Activated gamma-delta T cell (primary cell): ENCODE measurements at regions not wholly inside any gene's neighbourhood (a gene's known extent, or its start where the extent isn't known, plus 50 kb on each side); places are given as distances from the start of the nearest gene placed in this dataset.
"Not testable (repeated sequence)": the region's sequence is repeated elsewhere in the genome, so short reads cannot be mapped to it uniquely, and the experiment has no call there.

Source experiments
- DNase-seq: peaks from one replicate; lab custom pipeline; 2025; lab: John Stamatoyannopoulos, UW

DNA sequence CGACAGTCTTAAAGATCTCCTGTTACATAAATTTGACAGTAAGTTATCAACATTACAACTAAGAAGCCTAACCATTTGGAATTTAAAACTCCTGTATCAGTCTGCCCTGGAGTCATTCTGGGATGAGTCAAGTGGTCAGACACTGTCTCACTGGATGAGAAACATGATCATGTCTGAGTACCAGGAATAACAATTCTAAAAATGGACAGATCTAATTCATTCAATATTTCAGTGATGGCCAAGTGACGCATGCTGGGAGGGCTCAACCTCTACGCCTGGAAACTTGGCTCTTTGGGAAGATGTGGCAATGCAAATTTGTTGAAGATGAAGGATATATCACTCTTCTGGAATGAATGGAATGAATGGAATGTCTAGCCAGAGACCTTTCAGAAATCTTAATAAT lies 1427.2 kb downstream of the STIM2 start:
- DNase-seq = no peak

DNA sequence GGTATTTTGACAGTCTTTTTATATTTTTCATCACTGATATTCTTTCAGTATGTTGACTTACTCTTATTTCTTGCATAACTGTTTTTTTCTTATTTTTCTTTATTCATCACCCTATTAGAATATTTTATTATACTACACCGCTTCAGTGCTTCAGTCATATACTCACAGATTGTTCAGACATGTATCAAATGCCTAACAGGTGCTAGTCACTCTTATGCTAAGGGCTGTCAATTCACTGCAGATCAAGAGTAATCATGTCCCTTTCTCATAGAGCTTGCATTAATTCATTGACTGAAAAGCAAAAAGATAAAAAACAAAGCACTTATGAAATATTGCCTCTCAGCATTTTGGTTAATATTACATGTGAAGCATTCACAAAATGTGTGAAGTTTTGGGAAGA lies 1435.6 kb downstream of the STIM2 start:
- no peak for DNase-seq

DNA sequence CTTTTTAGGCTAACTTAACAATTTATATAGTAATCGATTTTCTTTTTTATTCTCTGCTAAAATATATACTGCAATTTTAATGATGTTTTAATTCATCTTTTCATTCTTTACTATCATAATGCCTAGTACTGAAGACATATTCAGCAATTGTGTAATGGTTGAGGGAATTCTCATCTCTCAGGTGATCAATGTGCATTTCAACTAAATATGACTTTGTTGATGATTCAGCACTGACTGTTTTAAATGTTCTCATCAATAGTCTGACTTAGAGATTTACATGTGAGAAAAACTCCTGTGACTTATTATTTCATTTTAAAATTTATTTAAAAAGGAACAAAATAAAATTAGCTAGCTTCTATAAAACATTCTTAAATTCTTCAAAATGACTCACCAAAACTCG lies 1450.3 kb downstream of the STIM2 start:
- no peak for DNase-seq

DNA sequence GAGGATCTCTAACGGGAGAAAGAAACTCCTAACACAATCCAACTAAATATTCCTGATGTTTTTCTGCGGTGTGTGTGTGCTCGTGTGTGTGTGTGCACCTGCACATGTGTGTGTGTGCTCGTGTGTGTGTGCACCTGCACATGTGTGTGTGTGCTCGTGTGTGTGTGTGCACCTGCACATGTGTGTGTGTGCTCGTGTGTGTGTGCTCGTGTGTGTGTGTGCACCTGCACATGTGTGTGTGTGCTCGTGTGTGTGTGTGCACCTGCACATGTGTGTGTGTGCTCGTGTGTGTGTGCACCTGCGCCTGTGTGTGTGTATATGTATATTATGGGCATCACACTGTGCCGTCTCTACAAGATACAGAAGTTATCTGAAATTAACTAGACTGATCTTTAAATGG lies 1451.9 kb downstream of the STIM2 start:
- DNase-seq = not testable (repeated sequence)

DNA sequence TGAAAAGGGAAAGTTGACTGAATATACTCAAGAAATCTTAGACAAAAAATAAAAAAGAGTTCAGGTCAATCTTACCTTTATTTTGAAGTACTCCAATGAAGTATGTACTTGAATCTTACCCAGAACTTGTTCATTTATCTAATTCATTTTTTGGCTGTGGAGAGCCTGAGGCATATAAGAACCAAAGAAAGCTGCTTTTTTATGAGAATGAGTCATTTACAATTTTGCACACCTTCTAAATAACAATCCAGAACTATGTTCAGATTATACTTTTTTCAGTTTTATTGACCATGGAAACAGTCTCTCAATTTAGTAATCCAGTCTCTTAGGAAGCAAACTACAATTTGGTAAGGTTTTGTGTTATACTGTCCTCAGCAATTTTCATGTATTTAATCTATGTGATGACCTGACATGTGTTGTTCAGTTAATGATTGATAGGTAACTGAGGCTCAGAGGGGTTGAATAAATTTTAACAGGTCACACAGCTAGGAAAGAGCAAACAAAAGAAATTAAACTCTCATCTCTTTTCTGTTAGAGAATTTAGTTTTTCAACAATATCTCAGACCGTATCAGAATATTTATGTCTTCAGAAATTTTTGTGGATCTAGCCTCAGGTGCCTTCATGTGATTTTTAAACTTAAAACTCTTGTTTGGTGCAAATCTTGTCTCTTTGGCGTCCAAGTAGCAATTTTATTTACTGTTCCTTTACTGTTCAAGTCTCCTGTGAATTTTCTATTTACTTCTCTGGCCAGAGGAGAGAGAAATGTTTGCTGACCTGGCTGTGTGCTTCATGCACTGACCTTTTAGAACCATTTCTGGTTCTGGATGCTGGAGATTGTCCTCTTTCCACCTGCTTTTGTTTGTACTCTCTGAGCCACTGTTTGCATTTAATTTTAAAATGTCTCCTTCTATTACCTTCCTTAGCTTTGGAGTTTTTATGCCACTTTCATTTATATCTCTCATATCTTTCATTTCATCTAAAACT lies 1453.4 kb downstream of the STIM2 start:
- no peak for DNase-seq

DNA sequence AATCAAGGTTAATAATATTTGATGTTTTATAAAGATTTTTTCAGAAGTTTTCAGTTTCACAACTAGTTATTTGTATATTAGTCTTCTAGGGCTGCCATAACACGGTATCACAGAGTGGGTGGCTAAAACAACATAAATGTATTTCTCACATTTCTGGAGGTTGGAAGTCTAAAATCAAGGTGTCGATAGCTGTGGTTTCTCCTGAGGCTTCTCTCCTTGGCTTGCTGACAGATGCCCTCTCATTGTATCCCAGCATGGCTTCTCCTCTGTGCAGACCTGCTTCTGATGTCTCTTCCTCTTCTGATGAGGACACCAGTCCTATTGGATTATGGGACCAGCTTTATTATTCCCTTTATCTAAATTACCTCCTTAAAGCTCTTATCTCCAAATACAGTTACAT lies 1456.6 kb downstream of the STIM2 start:
- no peak for DNase-seq

DNA sequence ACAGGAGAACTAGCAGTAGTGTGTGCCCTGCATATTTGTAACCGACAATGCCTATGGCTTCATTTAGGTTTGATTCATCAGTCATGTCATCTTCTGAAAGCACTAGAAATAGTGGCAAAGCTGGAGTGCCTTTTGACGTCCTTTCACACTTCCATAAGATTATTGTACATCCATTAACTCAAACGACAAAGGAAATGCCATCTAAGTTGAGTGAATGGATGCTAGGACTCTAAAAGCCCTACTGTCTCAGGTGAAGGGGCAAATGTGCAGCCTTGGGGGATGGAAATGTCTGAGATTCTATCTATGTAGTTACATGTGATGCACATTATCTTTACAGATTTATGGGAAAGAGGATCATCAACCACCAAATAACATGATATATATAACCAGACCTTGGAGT lies 1473.6 kb downstream of the STIM2 start:
- no peak for DNase-seq

DNA sequence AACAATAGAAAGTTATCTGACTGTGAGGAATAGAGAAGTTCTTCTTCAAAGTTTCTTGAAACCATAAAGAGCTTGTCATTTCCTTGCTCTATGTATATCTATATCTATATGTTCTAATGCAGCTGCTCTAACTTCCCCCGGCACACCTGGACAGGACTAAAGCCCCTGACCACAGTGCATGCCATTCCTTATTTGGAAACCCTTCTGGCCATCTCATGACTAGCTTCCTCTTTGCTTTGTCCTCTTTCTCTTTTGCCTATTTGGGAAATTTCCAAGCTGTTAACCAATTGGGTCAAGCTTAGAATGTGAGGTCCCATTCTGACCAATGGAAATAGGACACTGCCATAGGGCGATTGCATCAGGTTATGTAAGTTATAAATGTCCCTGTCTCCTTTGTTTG lies 1481.1 kb downstream of the STIM2 start:
- DNase-seq = no peak

DNA sequence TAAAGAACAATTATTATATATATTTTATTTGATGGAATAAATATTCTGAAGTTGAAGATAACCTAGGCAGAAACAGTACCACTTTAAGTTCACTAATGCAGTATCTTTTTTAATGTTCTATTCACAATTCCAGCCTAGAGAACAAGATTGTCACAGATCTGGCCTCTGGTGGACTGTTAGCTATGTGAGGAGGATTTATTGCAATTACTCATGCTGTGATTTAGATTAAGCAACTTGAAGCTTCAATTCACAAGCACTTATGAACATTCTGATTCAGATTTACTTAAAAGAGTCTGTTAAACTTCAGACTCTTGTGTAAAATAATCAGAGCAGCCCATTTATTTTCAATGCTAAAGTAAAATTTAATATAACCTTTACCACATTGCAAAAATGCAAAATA lies 1489.8 kb downstream of the STIM2 start:
- DNase-seq = no peak

DNA sequence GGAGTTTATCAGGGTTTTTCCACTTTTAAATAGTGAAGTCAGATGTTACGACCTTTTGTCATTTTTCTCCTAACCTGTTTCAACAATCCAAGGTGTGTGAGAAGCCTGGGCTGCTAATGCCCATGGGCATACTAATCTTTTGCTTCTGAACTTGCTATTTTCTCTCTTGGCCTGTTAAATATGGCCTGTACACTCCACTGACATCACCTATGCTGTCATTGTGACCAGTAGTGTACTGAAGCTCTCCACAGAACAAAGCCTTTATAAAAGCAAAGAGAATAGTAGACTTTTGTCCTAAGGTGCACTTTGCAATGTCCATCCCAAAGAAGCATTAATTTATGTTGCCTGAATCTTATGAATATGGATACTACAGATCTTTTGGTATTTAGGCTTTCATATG lies 1490.5 kb downstream of the STIM2 start:
- DNase-seq = no peak

DNA sequence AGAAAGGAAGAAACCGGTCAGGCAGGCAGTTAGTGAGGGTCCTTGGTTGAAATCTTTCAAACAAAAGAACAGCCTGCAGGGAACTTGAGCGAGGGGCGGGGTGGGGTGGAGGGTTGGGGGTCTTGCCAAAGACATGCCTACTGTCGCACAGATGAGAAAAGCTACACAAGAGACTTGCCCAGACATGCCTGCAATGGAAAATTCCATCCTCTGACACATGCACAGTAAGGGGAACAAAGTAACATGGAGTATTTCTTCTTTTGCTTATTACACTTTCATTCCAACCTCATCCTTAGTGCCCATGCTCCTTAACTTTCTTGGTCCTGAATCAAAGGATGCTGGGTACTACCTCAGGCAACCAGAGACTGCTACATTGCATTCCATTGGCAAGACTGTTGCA lies 1491.2 kb downstream of the STIM2 start:
- DNase-seq = no peak

DNA sequence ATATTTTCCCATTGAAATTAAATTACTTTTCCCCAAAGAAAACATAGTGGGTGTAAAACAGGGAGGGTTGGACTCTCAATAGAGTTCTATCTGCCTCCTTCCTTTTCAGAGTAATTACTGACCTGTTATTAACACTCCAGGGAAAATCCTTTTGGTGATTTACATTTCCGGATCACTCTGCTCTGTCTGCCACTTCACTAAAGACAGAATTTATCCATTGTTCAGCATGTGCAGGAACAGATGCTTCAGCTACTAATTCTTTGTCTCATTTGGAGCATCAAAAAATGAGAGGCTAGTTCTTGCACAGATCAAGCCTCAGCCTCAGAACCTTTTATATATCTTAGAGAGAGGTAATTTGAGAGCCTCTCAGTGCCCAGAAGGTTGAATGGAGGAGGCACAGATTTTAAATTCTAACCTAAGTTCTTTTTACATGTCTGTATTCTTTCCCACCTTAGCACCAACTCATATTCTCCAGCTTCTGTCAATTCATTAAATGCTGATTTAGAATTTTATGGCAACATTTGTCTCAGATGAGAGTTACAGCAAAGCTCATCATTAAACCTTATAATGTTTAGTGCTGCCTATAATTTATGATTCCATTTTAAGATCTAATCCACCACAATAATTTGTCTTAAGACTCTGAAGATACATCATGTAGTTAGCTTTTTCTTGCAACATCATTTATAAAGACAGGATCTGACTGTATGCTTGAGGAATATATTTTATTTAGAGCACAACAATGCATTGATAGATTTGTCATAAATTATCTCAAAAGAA lies 1494.4 kb downstream of the STIM2 start:
- DNase-seq = no peak

DNA sequence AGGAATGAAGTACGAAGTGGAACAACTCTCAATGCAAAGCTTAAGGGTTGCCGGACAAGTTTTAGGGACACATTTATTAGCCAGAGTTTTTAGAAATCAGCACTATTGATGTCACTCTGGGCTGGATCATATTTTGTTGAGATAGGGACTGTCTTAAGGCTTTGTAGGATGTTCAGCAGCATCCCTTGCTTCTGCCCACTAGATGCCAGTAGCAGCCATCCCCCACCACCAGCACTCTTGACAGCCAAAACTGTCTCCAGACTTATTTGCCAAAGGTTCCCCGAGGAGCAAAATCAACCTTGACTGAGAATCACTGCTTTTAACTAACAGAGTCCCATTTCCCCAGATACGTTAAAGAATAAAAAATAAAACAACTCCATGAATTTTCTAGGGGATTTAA lies 1497.3 kb downstream of the STIM2 start:
- no peak for DNase-seq

DNA sequence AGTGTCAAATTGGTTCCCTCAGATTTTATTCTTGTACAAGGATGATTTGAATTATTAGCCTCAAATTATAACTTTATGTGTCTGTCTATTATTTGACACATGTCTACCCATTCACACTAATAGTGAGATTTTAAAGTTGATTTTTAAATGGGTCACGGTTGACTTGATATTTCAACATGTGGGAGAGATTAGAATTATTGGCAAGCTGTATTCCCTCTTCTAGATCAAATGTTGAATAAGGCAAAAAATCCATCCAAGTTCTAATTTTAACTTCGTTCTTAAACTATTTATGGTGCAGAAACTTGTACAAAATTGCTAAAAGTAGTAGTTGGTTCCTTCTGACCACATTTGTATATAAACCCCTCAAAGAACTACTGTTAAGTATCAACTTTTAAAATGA lies 1498.0 kb downstream of the STIM2 start:
- DNase-seq = no peak

DNA sequence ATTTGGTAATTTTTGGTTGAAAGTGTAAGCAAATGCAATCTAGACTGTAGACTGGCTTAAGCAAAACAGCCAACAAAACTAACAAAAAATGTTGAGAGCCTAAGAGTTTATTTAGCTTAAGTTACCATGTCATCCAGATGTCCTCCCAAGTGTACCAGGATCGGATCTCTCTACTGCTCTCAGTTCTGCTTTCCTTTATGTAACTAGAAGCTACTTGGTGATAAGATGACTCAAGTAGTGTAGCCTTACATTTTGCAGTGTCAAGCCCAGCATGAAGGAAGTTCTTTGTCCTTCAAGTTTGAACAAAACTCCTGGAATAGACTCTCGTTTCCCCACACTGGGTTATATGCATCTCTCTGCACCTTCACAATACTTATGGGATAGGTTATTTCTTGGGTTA lies 1500.0 kb downstream of the STIM2 start:
- no peak for DNase-seq

DNA sequence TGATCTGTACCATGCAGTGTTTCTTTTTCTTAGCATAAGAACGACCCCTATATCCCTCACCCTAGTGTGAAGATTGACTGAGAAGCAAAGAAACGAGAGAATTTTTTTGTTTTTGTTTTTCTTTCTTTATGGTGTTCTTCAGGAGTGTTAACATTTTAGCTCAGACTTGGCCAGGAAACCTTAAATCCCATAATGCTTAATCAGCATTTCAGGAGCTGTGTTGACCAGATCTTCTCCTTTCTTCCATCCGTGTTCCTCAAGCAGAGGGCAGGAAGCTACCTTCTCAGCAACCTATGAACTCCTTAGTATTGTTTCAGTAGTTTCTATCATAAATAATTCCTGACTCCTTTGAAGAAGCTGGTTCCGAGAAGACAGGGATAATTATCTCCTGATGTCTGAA lies 1501.5 kb downstream of the STIM2 start:
- DNase-seq = no peak

DNA sequence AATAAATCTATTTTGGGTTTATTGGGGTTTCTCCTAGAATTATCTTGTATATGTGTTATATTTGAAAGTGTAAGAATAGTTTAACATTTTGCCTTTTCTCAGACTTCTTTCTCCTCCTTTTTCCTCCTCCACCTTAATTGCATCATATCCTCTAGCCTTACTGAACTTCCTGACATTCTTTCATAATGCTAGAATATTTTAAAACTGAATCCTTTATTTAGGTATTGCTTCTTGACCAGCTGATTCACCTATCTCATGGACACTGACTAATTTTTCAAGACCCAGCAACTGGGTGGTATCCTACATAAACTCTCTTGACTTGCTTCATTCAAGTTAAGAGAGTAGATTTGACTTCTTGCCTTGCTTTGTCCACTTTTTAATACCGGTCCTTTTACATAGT lies 1508.9 kb downstream of the STIM2 start:
- DNase-seq = no peak

DNA sequence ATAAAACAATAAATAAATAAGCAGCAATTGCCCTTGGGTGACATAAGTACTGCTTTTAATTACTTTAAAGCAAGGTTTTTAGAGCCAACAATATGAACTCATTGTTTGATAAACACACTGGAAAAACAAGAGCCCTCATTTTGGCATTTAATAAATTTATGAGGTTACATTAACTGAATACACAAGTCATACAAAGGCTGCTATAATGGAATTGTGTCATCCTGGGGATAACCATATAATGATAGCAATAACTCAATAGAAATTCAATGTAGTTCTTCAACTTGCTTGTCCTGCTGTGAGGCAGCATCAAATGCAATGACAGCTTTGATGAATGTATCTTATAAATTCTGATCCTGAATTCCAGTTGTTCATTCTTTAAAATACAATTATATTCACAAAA lies 1512.5 kb downstream of the STIM2 start:
- no peak for DNase-seq

DNA sequence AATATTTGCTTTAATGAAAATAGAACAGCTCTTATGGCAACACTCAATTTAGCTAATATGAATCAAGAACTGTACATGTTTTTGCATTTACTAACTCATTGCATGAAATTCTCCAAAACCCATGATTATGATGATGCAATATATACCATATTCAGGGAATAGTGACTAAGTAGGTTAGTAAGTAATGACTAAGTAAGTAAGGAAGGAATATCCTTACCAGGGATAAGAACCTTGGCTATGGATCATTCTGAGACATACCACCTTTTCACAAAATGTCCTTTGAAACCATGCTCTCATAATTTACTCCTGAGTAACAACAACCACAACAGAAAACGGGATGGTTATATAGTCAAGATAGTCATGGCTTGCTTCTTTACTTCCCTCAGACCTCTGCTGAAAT lies 1513.0 kb downstream of the STIM2 start:
- DNase-seq = no peak

DNA sequence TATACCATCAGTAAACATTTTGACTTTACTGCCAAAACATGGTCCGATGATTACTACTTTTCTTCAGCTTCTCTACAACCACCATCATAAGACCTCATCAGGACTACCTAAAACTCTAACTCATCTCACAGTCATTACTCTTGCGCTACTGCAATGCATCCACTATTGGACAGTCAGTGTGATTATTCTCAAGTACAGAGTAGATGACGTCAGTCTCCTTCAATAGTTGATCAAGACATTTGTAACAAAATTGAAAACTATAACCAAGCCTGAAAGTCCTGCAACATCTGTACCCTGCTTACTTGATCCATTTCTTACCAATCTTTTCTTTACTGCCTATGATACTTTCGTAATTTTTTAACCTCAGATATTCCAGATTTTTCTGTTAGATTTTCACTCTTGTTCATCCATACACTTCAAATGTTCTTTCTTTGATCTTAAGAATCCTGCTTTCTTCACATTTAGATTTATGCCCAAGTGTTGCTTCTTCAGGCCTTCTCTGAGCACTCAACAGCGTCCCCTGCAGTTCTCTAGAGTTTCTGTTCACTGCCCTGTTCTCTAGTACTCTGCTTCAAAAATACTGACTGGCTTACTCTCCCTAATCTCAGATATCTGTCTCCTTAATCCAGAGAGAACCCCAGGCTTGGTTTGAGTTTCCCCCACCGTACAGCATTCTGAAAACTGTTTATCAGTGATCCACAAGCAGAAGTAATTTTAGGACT lies 1517.6 kb downstream of the STIM2 start:
- no peak for DNase-seq

DNA sequence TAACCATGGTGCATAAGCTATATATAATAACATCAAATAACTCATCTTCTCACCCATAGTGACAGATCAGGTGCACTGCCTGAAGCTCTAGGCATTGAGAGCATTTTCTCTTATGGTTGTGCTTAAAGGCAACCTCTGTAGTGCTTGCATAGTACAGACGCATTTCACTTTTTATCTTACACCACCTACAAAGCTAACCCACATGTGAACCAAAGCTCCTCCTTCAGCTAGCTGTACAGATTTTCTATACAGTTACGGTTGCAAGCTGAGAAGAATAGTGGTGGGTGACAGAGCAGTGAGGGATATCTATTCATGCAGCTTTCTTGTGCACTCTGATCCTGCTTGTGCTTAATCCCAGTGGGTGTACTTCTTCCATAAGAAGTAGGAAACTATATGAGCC lies 1525.2 kb downstream of the STIM2 start:
- DNase-seq = no peak

DNA sequence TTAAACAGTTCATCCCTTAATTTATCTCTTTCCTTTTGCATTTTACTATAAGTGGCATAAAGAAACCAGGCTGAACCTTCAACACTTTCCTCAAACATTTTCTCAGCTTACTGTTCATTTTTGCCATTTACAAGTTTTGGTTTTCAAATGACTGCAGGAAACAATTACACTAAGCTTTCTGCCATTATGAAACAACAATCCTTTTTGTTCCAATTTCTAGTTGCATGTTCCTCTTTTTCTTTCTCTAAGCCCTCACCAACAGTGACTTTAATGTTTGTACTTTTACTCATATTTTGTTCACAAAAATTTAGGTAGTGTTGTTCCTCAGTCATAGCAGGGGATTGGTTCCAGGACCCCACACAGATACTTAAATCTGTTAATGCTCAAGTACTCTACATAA lies 1526.1 kb downstream of the STIM2 start:
- DNase-seq = no peak

DNA sequence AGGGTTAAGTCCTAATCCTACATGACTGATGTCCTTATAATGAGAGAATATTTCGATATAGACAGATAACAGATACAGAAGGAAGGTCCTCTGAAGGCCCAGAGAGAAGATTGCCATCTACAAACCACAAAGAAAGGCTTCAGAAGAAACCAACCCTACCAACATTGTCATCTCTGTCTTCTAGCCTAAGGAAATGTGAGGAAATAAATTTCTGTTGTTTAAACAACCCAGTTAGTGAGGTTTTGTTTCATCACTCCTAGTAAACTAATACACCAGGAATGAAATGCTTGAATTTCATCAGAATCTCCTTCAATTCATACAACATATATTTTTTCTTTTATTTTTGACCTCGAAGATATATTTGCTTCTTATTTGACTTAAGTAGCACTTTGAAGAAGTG lies 1527.8 kb downstream of the STIM2 start:
- DNase-seq = no peak
